A549 (cell line): ENCODE measurements at regions not wholly inside any gene's neighbourhood (a gene's known extent, or its start where the extent isn't known, plus 50 kb on each side); places are given as distances from the start of the nearest gene placed in this dataset.
A peak's percentile ranks its signal among the peaks of the same experiment; 100 is the strongest.

Source experiments
- ATAC-seq, 2 experiments: fragments of 200-7000 bp in 1 of 2; fragments of >200 bp in 1 of 2; cut with Nextera tagmentation in 1 of 2; cut with Tn5 transposase in 1 of 2; 3 replicates each; pipeline versions ENCODE4 v1.8.0 to v1.9.1; 2018 to 2020; ENCODE audit warnings: mild to moderate bottlenecking in 1 of 2, moderate library complexity in 1 of 2
- CTCF ChIA-PET: fragments of 300-600 bp; sonication (Branson Sonifier 250); formaldehyde crosslinking; extraction: SDS; loops from one replicate; lab custom pipeline; 2021; ENCODE audit warnings: antibody characterized with exemption, inconsistent platforms; lab: Yijun Ruan, JAX
- POLR2A ChIA-PET: fragments of 350-600 bp; formaldehyde crosslinking; extraction: SDS; loops from one replicate; lab custom pipeline; 2021; ENCODE audit warnings: antibody characterized with exemption, inconsistent platforms; lab: Yijun Ruan, JAX
- DNase-seq, 2 experiments: peaks; one replicate each; pipeline versions ENCODE4 v3.0.0 to v3.0.0-alpha.2; 2011 to 2016; ENCODE audit warnings: low read depth in 1 of 2, low spot score in 1 of 2
- FAIRE-seq: peaks from 2 replicates; lab custom pipeline; 2011; peaks lifted over from hg19 to GRCh38; lab: Jason Lieb, UNC
- H3K27ac ChIP-seq, 2 experiments: fragments of >200 bp; sonication (Bioruptor Twin); formaldehyde crosslinking; 3 replicates each; pipeline ENCODE4 v1.5.1; 2016 to 2017
- H3K4me1 ChIP-seq: fragments of >200 bp; sonication (Bioruptor Twin); formaldehyde crosslinking; 3 replicates; pipeline ENCODE4 v1.6.1; 2016
- H3K4me2 ChIP-seq: fragments of >200 bp; sonication (Bioruptor Twin); formaldehyde crosslinking; 3 replicates; pipeline ENCODE4 v1.6.1; 2016
- H3K4me3 ChIP-seq: fragments of >200 bp; sonication (Bioruptor Twin); formaldehyde crosslinking; 3 replicates; pipeline ENCODE4 v1.5.1; 2016
- H3K9me3 ChIP-seq: fragments of >200 bp; sonication (Bioruptor Twin); formaldehyde crosslinking; 3 replicates; pipeline ENCODE4 v1.6.1; 2016
- ATOH8 ChIP-seq: fragments of 250-450 bp; sonication (Bioruptor Pico); IDR thresholded peaks from 2 replicates; pipeline ENCODE4 v1.5.0; 2020; ENCODE audit warnings: low read depth, mild to moderate bottlenecking, moderate library complexity
- ELK1 ChIP-seq: fragments of 150-350 bp; IDR thresholded peaks from 2 replicates; pipeline ENCODE4 v1.6.1; 2014; ENCODE audit warnings: low read depth, mild to moderate bottlenecking, low read length
- EP300 ChIP-seq, 2 experiments: fragments of >200 bp; sonication (Bioruptor Twin); formaldehyde crosslinking; IDR thresholded peaks; 2 replicates in 1 of 2; 3 replicates in 1 of 2; pipeline ENCODE4 v1.6.1; 2016 to 2017
- FOSB ChIP-seq: fragments of 250-450 bp; sonication (Bioruptor Pico); IDR thresholded peaks from 2 replicates; pipeline ENCODE4 v1.5.0; 2020; ENCODE audit warnings: mild to moderate bottlenecking, moderate library complexity
- FOSL2 ChIP-seq, 2 experiments: fragments of 450-650 bp in 1 of 2; fragments of >200 bp in 1 of 2; sonication (Bioruptor Twin) in 1 of 2; formaldehyde crosslinking; IDR thresholded peaks; 2 replicates each; pipeline versions ENCODE4 v1.5.0 to v1.6.1; 2016 to 2020; ENCODE audit warnings: mild to moderate bottlenecking in 1 of 2, moderate library complexity in 1 of 2
- FOXS1 ChIP-seq: fragments of 250-450 bp; sonication (Bioruptor Pico); IDR thresholded peaks from 2 replicates; pipeline ENCODE4 v1.5.0; 2020; ENCODE audit warnings: mild to moderate bottlenecking, moderate library complexity
- HMGXB4 ChIP-seq: fragments of 250-450 bp; sonication (Bioruptor Pico); IDR thresholded peaks from 2 replicates; pipeline ENCODE4 v1.5.0; 2021; ENCODE audit warnings: mild to moderate bottlenecking, moderate library complexity, borderline replicate concordance
- HOXB5 ChIP-seq: fragments of 250-450 bp; sonication (Bioruptor Pico); IDR thresholded peaks from 2 replicates; pipeline ENCODE4 v1.5.0; 2020; ENCODE audit warnings: mild to moderate bottlenecking, moderate library complexity
- JUN ChIP-seq, 2 experiments: fragments of >200 bp; sonication (Bioruptor Twin); formaldehyde crosslinking; IDR thresholded peaks; 2 replicates in 1 of 2; 3 replicates in 1 of 2; pipeline ENCODE4 v1.6.1; 2016 to 2017
- JUNB ChIP-seq: fragments of >200 bp; sonication (Bioruptor Twin); formaldehyde crosslinking; IDR thresholded peaks from 2 replicates; pipeline ENCODE4 v1.6.1; 2016
- KDM5A ChIP-seq: fragments of 200-600 bp; sonication (generic); IDR thresholded peaks from 2 replicates; pipeline ENCODE4 v1.6.1; 2016; ENCODE audit warnings: antibody characterized with exemption, mild to moderate bottlenecking
- MAFK ChIP-seq: fragments of 450-650 bp; IDR thresholded peaks from 2 replicates; pipeline ENCODE4 v1.6.1; 2014; ENCODE audit not compliant: partially characterized antibody
- MYC ChIP-seq: IDR thresholded peaks from 2 replicates; pipeline ENCODE4 v1.6.1; 2012; ENCODE audit warnings: mild to moderate bottlenecking, inconsistent platforms, low read length, improper control_type of control experiment, borderline replicate concordance
- NPAS2 ChIP-seq: fragments of 250-450 bp; sonication (Bioruptor Pico); IDR thresholded peaks from 2 replicates; pipeline ENCODE4 v1.8.0; 2022; ENCODE audit warnings: mild to moderate bottlenecking, moderate library complexity, borderline replicate concordance
- PBX3 ChIP-seq: IDR thresholded peaks from 2 replicates; pipeline ENCODE4 v1.6.1; 2012
- POLR2A ChIP-seq: IDR thresholded peaks from 2 replicates; pipeline ENCODE4 v1.6.1; 2012; ENCODE audit warnings: mild to moderate bottlenecking, low read length
- POLR2AphosphoS2 ChIP-seq: conservative IDR thresholded peaks from 2 replicates; pipeline ENCODE4 v1.6.1; 2012; ENCODE audit warnings: low read length, improper control_type of control experiment, inconsistent platforms
- RAD21 ChIP-seq, 2 experiments: fragments of >200 bp in 1 of 2; sonication (Bioruptor Twin) in 1 of 2; formaldehyde crosslinking in 1 of 2; IDR thresholded peaks in 1 of 2; conservative IDR thresholded peaks in 1 of 2; 2 replicates in 1 of 2; 3 replicates in 1 of 2; pipeline ENCODE4 v1.6.1; 2012 to 2018; ENCODE audit warnings: inconsistent platforms in 1 of 2
- RNF2 ChIP-seq: fragments of 200-600 bp; sonication (generic); IDR thresholded peaks from 2 replicates; pipeline ENCODE4 v1.6.1; 2016; ENCODE audit warnings: low read depth, mild to moderate bottlenecking, antibody characterized with exemption, moderate library complexity, borderline replicate concordance
- SMC3 ChIP-seq: fragments of >200 bp; sonication (Bioruptor Twin); formaldehyde crosslinking; IDR thresholded peaks from 3 replicates; pipeline ENCODE4 v1.6.1; 2018; ENCODE audit warnings: inconsistent platforms
- TP53 ChIP-seq: fragments of 250-450 bp; sonication (Bioruptor Pico); IDR thresholded peaks from 2 replicates; pipeline ENCODE4 v1.5.0; 2021; ENCODE audit warnings: mild to moderate bottlenecking, moderate library complexity
- ZFP36 ChIP-seq: fragments of 450-650 bp; IDR thresholded peaks from 2 replicates; pipeline ENCODE4 v1.6.1; 2014; ENCODE audit warnings: borderline replicate concordance; ENCODE audit not compliant: partially characterized antibody
- ZSCAN20 ChIP-seq: fragments of 250-450 bp; sonication (Bioruptor Pico); IDR thresholded peaks from 2 replicates; pipeline ENCODE4 v1.8.0; 2022; ENCODE audit warnings: mild to moderate bottlenecking, moderate library complexity
- WGBS: methylation state at CpG from one replicate; pipeline ENCODE4 v1.1.6; 2017; ENCODE audit errors: missing lambda C conversion rate; 5-methylcytosine and 5-hydroxymethylcytosine counted together
- TF ChIP-seq, protein P1 (sequence below): fragments of 200-600 bp; sonication (generic); IDR thresholded peaks from 2 replicates; pipeline ENCODE4 v1.6.1; 2016; ENCODE audit warnings: antibody characterized with exemption, mild to moderate bottlenecking, moderate library complexity
- TF ChIP-seq, protein P2 (sequence below): IDR thresholded peaks from 2 replicates; pipeline ENCODE4 v1.6.1; 2012; ENCODE audit warnings: low read depth, borderline replicate concordance

- CTCF ChIA-PET: no interaction called here
- H3K9me3 ChIP-seq: no peaks in the 10 kb centered on the region
- ATAC-seq: no peak
- 93% methylated on average over 2 of the region's 2 CpGs for WGBS
- no peak for FAIRE-seq
- no peak overlapping the region for H3K27ac ChIP-seq
- no peak overlapping the region for H3K4me3 ChIP-seq
- H3K4me1 ChIP-seq: peaks cover 6% of the 10 kb centered on the region; the same call in 1 of the 3 replicates
- DNase-seq: peak in 1 of 2 experiments; percentile 1
- POLR2A ChIA-PET: no interaction called here
- 0 out of 3 replicates have a peak overlapping the region, but pooled peaks have one; percentile 4 for H3K4me2 ChIP-seq
- TF ChIP-seq, protein P1, sequence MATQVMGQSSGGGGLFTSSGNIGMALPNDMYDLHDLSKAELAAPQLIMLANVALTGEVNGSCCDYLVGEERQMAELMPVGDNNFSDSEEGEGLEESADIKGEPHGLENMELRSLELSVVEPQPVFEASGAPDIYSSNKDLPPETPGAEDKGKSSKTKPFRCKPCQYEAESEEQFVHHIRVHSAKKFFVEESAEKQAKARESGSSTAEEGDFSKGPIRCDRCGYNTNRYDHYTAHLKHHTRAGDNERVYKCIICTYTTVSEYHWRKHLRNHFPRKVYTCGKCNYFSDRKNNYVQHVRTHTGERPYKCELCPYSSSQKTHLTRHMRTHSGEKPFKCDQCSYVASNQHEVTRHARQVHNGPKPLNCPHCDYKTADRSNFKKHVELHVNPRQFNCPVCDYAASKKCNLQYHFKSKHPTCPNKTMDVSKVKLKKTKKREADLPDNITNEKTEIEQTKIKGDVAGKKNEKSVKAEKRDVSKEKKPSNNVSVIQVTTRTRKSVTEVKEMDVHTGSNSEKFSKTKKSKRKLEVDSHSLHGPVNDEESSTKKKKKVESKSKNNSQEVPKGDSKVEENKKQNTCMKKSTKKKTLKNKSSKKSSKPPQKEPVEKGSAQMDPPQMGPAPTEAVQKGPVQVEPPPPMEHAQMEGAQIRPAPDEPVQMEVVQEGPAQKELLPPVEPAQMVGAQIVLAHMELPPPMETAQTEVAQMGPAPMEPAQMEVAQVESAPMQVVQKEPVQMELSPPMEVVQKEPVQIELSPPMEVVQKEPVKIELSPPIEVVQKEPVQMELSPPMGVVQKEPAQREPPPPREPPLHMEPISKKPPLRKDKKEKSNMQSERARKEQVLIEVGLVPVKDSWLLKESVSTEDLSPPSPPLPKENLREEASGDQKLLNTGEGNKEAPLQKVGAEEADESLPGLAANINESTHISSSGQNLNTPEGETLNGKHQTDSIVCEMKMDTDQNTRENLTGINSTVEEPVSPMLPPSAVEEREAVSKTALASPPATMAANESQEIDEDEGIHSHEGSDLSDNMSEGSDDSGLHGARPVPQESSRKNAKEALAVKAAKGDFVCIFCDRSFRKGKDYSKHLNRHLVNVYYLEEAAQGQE: no peak
- TF ChIP-seq EP300 (IDR thresholded peaks at IDR 0.05) (no peak), ZFP36 (no peak), FOSL2 (IDR thresholded peaks at IDR 0.05) (no peak), FOSL2 (CRISPR knock-in tag; IDR thresholded peaks at IDR 0.05) (no peak), POLR2AphosphoS2 (no peak), KDM5A (no peak), TP53 (no peak), JUN (IDR thresholded peaks at IDR 0.05) (no peak), MAFK (no peak)
Measured at GRCh38 chr4:102174719-102175189, 170.5 kb downstream of the SLC39A8 start.

DNA sequence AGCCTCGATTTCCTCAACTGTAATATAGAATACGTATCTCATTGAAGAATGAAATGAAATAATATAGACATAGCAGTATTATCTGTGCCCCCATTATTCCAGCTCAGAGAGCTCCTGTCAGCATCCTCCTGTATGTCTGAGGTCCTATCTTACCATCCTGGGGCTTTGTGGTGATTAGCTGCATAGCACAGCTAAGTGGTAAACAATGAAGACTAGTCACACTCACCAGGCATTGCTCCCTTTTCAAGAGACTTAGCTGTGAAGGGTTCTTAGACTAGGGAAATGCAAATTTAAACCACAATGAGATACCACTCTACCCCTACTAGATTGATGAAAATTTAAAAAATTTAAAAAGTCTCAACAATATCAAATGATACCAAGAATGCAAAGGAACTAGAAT is 172.9 kb downstream of the SLC39A8 start:
- H3K4me2 ChIP-seq: no peak overlapping the region
- FAIRE-seq (no peak), ATAC-seq (no peak)
- no peak for TF ChIP-seq HOXB5
- TF ChIP-seq PBX3: no peak
- TF ChIP-seq JUNB: no peak
- no peak for TF ChIP-seq FOXS1
- no peak for TF ChIP-seq ZSCAN20
- TF ChIP-seq ATOH8 (CRISPR knock-in tag): no peak
- no peak for TF ChIP-seq HMGXB4 (CRISPR knock-in tag)
- no peak for TF ChIP-seq FOSB (CRISPR knock-in tag)
- no peak for TF ChIP-seq RAD21 (conservative IDR thresholded peaks at IDR 0.05 in 1 of 2, IDR thresholded peaks at IDR 0.05 in 1 of 2)
- TF ChIP-seq EP300 (IDR thresholded peaks at IDR 0.05): no peak
- no peak for TF ChIP-seq FOSL2 (IDR thresholded peaks at IDR 0.05)
- TF ChIP-seq FOSL2 (CRISPR knock-in tag; IDR thresholded peaks at IDR 0.05): no peak
- no peak for TF ChIP-seq SMC3
- TF ChIP-seq, protein P2, sequence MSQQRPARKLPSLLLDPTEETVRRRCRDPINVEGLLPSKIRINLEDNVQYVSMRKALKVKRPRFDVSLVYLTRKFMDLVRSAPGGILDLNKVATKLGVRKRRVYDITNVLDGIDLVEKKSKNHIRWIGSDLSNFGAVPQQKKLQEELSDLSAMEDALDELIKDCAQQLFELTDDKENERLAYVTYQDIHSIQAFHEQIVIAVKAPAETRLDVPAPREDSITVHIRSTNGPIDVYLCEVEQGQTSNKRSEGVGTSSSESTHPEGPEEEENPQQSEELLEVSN: no peak
- no peak for TF ChIP-seq ELK1
- no peak for TF ChIP-seq POLR2A
- TF ChIP-seq MYC: no peak
- no peak for TF ChIP-seq POLR2AphosphoS2
- TF ChIP-seq RNF2: no peak
- no peak for TF ChIP-seq NPAS2 (CRISPR knock-in tag)
- TF ChIP-seq, all 56 proteins: peak for 0
- Histone ChIP-seq H3K4me1 (peaks cover 6% of the 10 kb centered on the region; the same call in 1 of the 3 replicates), H3K4me3 (no peak overlapping the region), H3K27ac (no peak overlapping the region), H3K9me3 (no peaks in the 10 kb centered on the region)
- WGBS: 65% methylated on average over 2 of the region's 2 CpGs
- POLR2A ChIA-PET: no interaction called here
- CTCF ChIA-PET: interaction anchor here (1.1 kb wide), 1 partner anchor 21 kb away, joined by 3 read pairs; no protein-coding TSS in a partner anchor
- DNase-seq: no peak
